ENCODE measurements at regions not wholly inside any gene's neighbourhood (a gene's known extent, or its start where the extent isn't known, plus 50 kb on each side); places are given as distances from the start of the nearest gene placed in this dataset.
"Not testable (repeated sequence)": the region's sequence is repeated elsewhere in the genome, so short reads cannot be mapped to it uniquely, and the experiment has no call there.

- Mint-ChIP-seq H3K4me3 (peak overlapping the region; percentile 32), H3K27ac (peak overlapping the region; percentile 56), H3K4me1 (ENCODE audit: low read depth) (peaks cover 41% of the 10 kb centered on the region), H3K36me3 (ENCODE audit: low read depth) (peaks cover 34% of the 10 kb centered on the region), H3K9me3 (peaks cover 34% of the 10 kb centered on the region), H3K27me3 (ENCODE audit: low read depth) (no peaks in the 10 kb centered on the region)
These were observed 498.9 kb downstream of the TTLL7 start for GRCh38 chr1:83499998-83500397.

GRCh38 chr1:83497563-83497962 lies 501.4 kb downstream of the TTLL7 start:
- no peaks in the 10 kb centered on the region for H3K27me3 Mint-ChIP-seq (ENCODE audit: low read depth)
- no peak overlapping the region for H3K27ac Mint-ChIP-seq
- H3K4me1 Mint-ChIP-seq (ENCODE audit: low read depth), result peaks cover 49% of the 10 kb centered on the region
- H3K4me3 Mint-ChIP-seq, result no peak overlapping the region
- peaks cover 27% of the 10 kb centered on the region for H3K9me3 Mint-ChIP-seq
- peaks cover 35% of the 10 kb centered on the region for H3K36me3 Mint-ChIP-seq (ENCODE audit: low read depth)

GRCh38 chr1:83495560-83495959 lies 503.4 kb downstream of the TTLL7 start:
- H3K36me3 Mint-ChIP-seq (ENCODE audit: low read depth), result peaks cover 28% of the 10 kb centered on the region
- peaks cover 38% of the 10 kb centered on the region for H3K4me1 Mint-ChIP-seq (ENCODE audit: low read depth)
- H3K27ac Mint-ChIP-seq, result no peak overlapping the region
- no peaks in the 10 kb centered on the region for H3K27me3 Mint-ChIP-seq (ENCODE audit: low read depth)
- H3K4me3 Mint-ChIP-seq, result no peak overlapping the region
- H3K9me3 Mint-ChIP-seq, result peaks cover 18% of the 10 kb centered on the region

- H3K9me3 Mint-ChIP-seq, result peaks cover 16% of the 10 kb centered on the region
- H3K27ac Mint-ChIP-seq, result no peak overlapping the region
- H3K4me1 Mint-ChIP-seq (ENCODE audit: low read depth), result peaks cover 34% of the 10 kb centered on the region
- H3K27me3 Mint-ChIP-seq (ENCODE audit: low read depth), result no peaks in the 10 kb centered on the region
- H3K4me3 Mint-ChIP-seq, result no peak overlapping the region
- peaks cover 26% of the 10 kb centered on the region for H3K36me3 Mint-ChIP-seq (ENCODE audit: low read depth)
These were observed 505.3 kb downstream of the TTLL7 start for GRCh38 chr1:83493633-83494032.

- H3K9me3 Mint-ChIP-seq, result peaks cover 20% of the 10 kb centered on the region
- peaks cover 45% of the 10 kb centered on the region for H3K4me1 Mint-ChIP-seq (ENCODE audit: low read depth)
- H3K27ac Mint-ChIP-seq, result no peak overlapping the region
- H3K27me3 Mint-ChIP-seq (ENCODE audit: low read depth), result no peaks in the 10 kb centered on the region
- H3K36me3 Mint-ChIP-seq (ENCODE audit: low read depth), result peaks cover 28% of the 10 kb centered on the region
- H3K4me3 Mint-ChIP-seq, result no peak overlapping the region
These were observed 507.0 kb downstream of the TTLL7 start for GRCh38 chr1:83491930-83492329.

GRCh38 chr1:83490988-83491387 lies 507.9 kb downstream of the TTLL7 start:
- no peaks in the 10 kb centered on the region for H3K27me3 Mint-ChIP-seq (ENCODE audit: low read depth)
- peaks cover 20% of the 10 kb centered on the region for H3K9me3 Mint-ChIP-seq
- H3K4me1 Mint-ChIP-seq (ENCODE audit: low read depth), result peaks cover 49% of the 10 kb centered on the region
- no peak overlapping the region for H3K4me3 Mint-ChIP-seq
- H3K36me3 Mint-ChIP-seq (ENCODE audit: low read depth), result peaks cover 24% of the 10 kb centered on the region
- H3K27ac Mint-ChIP-seq, result no peak overlapping the region

- Mint-ChIP-seq H3K36me3 (ENCODE audit: low read depth) (peaks cover 17% of the 10 kb centered on the region), H3K4me1 (ENCODE audit: low read depth) (peaks cover 51% of the 10 kb centered on the region), H3K27ac (peak overlapping the region; percentile 96), H3K4me3 (peak overlapping the region; percentile 48), H3K9me3 (peaks cover 15% of the 10 kb centered on the region)
- H3K27me3 Mint-ChIP-seq (ENCODE audit: low read depth), result not testable (repeated sequence)
These were observed 510.8 kb downstream of the TTLL7 start for GRCh38 chr1:83488105-83488504.

- Mint-ChIP-seq H3K4me1 (ENCODE audit: low read depth) (peaks cover 52% of the 10 kb centered on the region), H3K36me3 (ENCODE audit: low read depth) (peaks cover 18% of the 10 kb centered on the region), H3K4me3 (peak overlapping the region; percentile 48), H3K9me3 (peaks cover 16% of the 10 kb centered on the region), H3K27ac (peak overlapping the region; percentile 96)
- H3K27me3 Mint-ChIP-seq (ENCODE audit: low read depth), result not testable (repeated sequence)
These were observed 511.5 kb downstream of the TTLL7 start for GRCh38 chr1:83487460-83487859.

GRCh38 chr1:83485314-83486019 lies 513.5 kb downstream of the TTLL7 start:
- peaks cover 16% of the 10 kb centered on the region for H3K36me3 Mint-ChIP-seq (ENCODE audit: low read depth)
- not testable (repeated sequence) for H3K4me3 Mint-ChIP-seq; H3K27ac Mint-ChIP-seq; H3K27me3 Mint-ChIP-seq (ENCODE audit: low read depth)
- H3K4me1 Mint-ChIP-seq (ENCODE audit: low read depth), result peaks cover 54% of the 10 kb centered on the region
- peaks cover 16% of the 10 kb centered on the region for H3K9me3 Mint-ChIP-seq

GRCh38 chr1:83481284-83481683 lies 517.6 kb downstream of the TTLL7 start:
- peaks cover 29% of the 10 kb centered on the region for H3K4me1 Mint-ChIP-seq (ENCODE audit: low read depth)
- not testable (repeated sequence) for H3K27me3 Mint-ChIP-seq (ENCODE audit: low read depth); H3K9me3 Mint-ChIP-seq; H3K27ac Mint-ChIP-seq; H3K4me3 Mint-ChIP-seq; H3K36me3 Mint-ChIP-seq (ENCODE audit: low read depth)

- peaks cover 27% of the 10 kb centered on the region for H3K4me1 Mint-ChIP-seq (ENCODE audit: low read depth)
- H3K27me3 Mint-ChIP-seq (ENCODE audit: low read depth); H3K4me3 Mint-ChIP-seq; H3K27ac Mint-ChIP-seq; H3K9me3 Mint-ChIP-seq; H3K36me3 Mint-ChIP-seq (ENCODE audit: low read depth): not testable (repeated sequence)
These were observed 519.2 kb downstream of the TTLL7 start for GRCh38 chr1:83479591-83480239.

- H3K9me3 Mint-ChIP-seq; H3K36me3 Mint-ChIP-seq (ENCODE audit: low read depth); H3K27ac Mint-ChIP-seq; H3K27me3 Mint-ChIP-seq (ENCODE audit: low read depth); H3K4me3 Mint-ChIP-seq: not testable (repeated sequence)
- peaks cover 19% of the 10 kb centered on the region for H3K4me1 Mint-ChIP-seq (ENCODE audit: low read depth)
These were observed 520.8 kb downstream of the TTLL7 start for GRCh38 chr1:83478127-83478526.

- H3K4me1 Mint-ChIP-seq (ENCODE audit: low read depth), result peaks cover 24% of the 10 kb centered on the region
- H3K4me3 Mint-ChIP-seq; H3K27me3 Mint-ChIP-seq (ENCODE audit: low read depth); H3K9me3 Mint-ChIP-seq; H3K36me3 Mint-ChIP-seq (ENCODE audit: low read depth); H3K27ac Mint-ChIP-seq: not testable (repeated sequence)
These were observed 522.4 kb downstream of the TTLL7 start for GRCh38 chr1:83476518-83476917.

- H3K36me3 Mint-ChIP-seq (ENCODE audit: low read depth); H3K9me3 Mint-ChIP-seq; H3K27ac Mint-ChIP-seq; H3K27me3 Mint-ChIP-seq (ENCODE audit: low read depth); H3K4me3 Mint-ChIP-seq: not testable (repeated sequence)
- peaks cover 15% of the 10 kb centered on the region for H3K4me1 Mint-ChIP-seq (ENCODE audit: low read depth)
These were observed 524.0 kb downstream of the TTLL7 start for GRCh38 chr1:83474946-83475345.

GRCh38 chr1:83473986-83474385 lies 524.9 kb downstream of the TTLL7 start:
- peaks cover 12% of the 10 kb centered on the region for H3K4me1 Mint-ChIP-seq (ENCODE audit: low read depth)

More at GRCh38 chr1:83473986-83474385, 524.9 kb downstream of the TTLL7 start:
- H3K4me3 Mint-ChIP-seq; H3K27ac Mint-ChIP-seq; H3K27me3 Mint-ChIP-seq (ENCODE audit: low read depth); H3K36me3 Mint-ChIP-seq (ENCODE audit: low read depth); H3K9me3 Mint-ChIP-seq: not testable (repeated sequence)

Measured in T-helper 1 cell treated with Interleukin-12 subunit alpha and Interleukin-12 subunit beta and Interleukin-4 antibody, amounts not matched to agents 30 μg/mL and 1 μg/mL, for 36 hours (primary cell).